ENCODE measurements at regions not wholly inside any gene's neighbourhood (a gene's known extent, or its start where the extent isn't known, plus 50 kb on each side); places are given as distances from the start of the nearest gene placed in this dataset.

DNA sequence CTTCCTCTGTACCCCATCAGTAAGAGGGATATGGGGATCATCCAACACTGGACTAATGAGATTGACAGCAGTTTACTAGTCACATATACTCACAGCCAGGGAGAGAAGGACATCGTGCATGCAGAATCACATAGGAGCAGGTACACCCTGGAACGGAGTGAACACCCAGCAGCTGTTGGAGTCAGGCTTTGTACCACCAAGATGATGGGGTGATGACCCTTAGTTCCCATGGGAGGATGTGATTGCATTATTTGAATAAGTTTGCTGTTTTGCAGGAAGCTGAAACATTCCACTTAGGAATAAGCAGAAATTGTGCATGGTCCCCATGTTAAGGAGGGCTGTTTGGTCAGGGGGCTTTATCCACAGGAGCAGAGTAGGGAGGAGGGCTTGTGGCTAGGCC lies 482.7 kb upstream of the PDZRN3 start:
- WGBS = 67% methylated on average over 2 of the region's 2 CpGs

DNA sequence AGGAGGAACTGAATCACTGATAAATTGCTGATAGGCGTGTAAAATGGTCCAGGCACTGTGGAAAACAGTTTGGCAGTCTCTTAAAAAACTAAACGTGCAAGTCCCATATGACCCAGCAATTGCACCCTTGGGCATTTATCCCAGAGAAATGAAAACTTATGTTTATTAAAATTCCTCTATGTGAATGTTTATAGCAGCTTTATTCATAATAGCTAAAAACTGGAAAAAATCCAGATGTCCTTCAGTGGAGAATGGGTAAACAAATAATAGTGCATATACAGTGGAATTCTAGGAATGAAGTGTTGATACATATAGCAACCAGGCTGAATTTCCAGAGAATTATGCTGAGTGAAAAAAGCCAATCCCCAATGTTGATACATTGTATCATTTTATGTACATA lies 482.2 kb upstream of the PDZRN3 start:
- Histone ChIP-seq H3K27me3 (no peaks in the 10 kb centered on the region), H3K9me3 (no peaks in the 10 kb centered on the region), H3K27ac (replicated peaks in 1 of 4) (no peak overlapping the region), H3K36me3 (no peaks in the 10 kb centered on the region), H3K4me1 (no peaks in the 10 kb centered on the region), H3K4me3 (no peak overlapping the region)
- no peak for DNase-seq (ENCODE audit: extremely low spot score)
- TF ChIP-seq POLR2A (IDR thresholded peaks at IDR 0.05; ENCODE audit: low read depth) = no peak
- TF ChIP-seq EP300 (IDR thresholded peaks at IDR 0.05) = no peak
- no peak for TF ChIP-seq POLR2AphosphoS5 (IDR thresholded peaks at IDR 0.05)
- TF ChIP-seq, protein P1, sequence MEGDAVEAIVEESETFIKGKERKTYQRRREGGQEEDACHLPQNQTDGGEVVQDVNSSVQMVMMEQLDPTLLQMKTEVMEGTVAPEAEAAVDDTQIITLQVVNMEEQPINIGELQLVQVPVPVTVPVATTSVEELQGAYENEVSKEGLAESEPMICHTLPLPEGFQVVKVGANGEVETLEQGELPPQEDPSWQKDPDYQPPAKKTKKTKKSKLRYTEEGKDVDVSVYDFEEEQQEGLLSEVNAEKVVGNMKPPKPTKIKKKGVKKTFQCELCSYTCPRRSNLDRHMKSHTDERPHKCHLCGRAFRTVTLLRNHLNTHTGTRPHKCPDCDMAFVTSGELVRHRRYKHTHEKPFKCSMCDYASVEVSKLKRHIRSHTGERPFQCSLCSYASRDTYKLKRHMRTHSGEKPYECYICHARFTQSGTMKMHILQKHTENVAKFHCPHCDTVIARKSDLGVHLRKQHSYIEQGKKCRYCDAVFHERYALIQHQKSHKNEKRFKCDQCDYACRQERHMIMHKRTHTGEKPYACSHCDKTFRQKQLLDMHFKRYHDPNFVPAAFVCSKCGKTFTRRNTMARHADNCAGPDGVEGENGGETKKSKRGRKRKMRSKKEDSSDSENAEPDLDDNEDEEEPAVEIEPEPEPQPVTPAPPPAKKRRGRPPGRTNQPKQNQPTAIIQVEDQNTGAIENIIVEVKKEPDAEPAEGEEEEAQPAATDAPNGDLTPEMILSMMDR (IDR thresholded peaks at IDR 0.05) = no peak
- 10% methylated on average over 2 of the region's 2 CpGs for WGBS
- intact Hi-C loops (cut with DNase I) = no loop called here

More for the DNA sequence above, 482.7 kb upstream of the PDZRN3 start:
- H3K27ac ChIP-seq (replicated peaks in 1 of 4) = no peak overlapping the region
- no peak for TF ChIP-seq POLR2AphosphoS5 (IDR thresholded peaks at IDR 0.05)
- no peak for TF ChIP-seq POLR2A (IDR thresholded peaks at IDR 0.05; ENCODE audit: low read depth)
- TF ChIP-seq, protein P1 (IDR thresholded peaks at IDR 0.05) = no peak
- TF ChIP-seq EP300 (IDR thresholded peaks at IDR 0.05) = no peak
- no peaks in the 10 kb centered on the region for H3K27me3 ChIP-seq
- no peaks in the 10 kb centered on the region for H3K36me3 ChIP-seq
- no peaks in the 10 kb centered on the region for H3K4me1 ChIP-seq
- no peak overlapping the region for H3K4me3 ChIP-seq
- no peaks in the 10 kb centered on the region for H3K9me3 ChIP-seq
- DNase-seq (ENCODE audit: extremely low spot score) = no peak
- intact Hi-C loops (cut with DNase I) = no loop called here

DNA sequence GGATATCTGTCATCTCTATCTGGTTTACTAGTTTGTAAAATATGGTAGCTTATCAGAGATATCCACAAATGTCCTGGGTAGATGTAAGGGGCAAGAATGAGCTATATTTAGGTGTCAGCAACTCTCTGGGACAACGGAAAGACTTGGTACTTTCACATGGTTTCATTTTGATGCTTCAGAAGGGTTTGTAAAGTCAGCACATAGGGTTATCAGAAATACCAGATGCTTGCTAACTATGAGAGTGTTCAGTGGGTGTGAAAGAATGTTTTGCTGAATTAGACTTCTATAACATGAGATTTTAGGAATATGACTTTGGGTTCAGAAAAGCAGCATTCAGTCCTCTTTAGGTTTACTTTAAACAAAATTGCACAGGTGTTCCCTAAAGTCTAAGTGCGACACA lies 466.5 kb upstream of the PDZRN3 start:
- TF ChIP-seq POLR2A (IDR thresholded peaks at IDR 0.05; ENCODE audit: low read depth) (no peak), POLR2AphosphoS5 (IDR thresholded peaks at IDR 0.05) (no peak), EP300 (IDR thresholded peaks at IDR 0.05) (no peak)
- TF ChIP-seq, protein P1 (IDR thresholded peaks at IDR 0.05) = no peak
- intact Hi-C loops (cut with DNase I) = no loop called here
- Histone ChIP-seq H3K4me1 (no peaks in the 10 kb centered on the region), H3K4me3 (no peak overlapping the region), H3K9me3 (no peaks in the 10 kb centered on the region), H3K27me3 (no peaks in the 10 kb centered on the region), H3K27ac (replicated peaks in 1 of 4) (no peak overlapping the region), H3K36me3 (no peaks in the 10 kb centered on the region)
- DNase-seq (ENCODE audit: extremely low spot score) = no peak
- WGBS = 43% methylated on average over 2 of the region's 2 CpGs

DNA sequence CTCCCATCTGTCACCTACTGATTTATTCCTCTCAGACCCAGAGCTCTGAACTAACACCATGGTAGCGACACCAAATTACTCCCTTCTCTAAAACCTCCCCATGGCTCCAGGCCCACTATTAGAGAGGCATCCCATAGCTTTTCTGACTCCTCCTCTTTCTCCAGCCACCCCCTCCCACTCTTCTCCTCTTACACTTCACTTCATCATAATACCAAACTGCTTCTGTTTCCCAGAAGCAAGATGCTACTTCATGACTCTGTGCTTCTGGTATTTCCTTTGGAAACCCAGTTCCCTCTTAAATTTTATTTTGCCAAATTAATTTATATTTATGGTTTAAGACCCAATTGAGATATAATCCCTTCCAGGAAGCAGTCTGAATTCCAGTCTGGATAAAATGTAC lies 465.1 kb upstream of the PDZRN3 start:
- no peak for DNase-seq (ENCODE audit: extremely low spot score)
- intact Hi-C loops (cut with DNase I) = no loop called here

DNA sequence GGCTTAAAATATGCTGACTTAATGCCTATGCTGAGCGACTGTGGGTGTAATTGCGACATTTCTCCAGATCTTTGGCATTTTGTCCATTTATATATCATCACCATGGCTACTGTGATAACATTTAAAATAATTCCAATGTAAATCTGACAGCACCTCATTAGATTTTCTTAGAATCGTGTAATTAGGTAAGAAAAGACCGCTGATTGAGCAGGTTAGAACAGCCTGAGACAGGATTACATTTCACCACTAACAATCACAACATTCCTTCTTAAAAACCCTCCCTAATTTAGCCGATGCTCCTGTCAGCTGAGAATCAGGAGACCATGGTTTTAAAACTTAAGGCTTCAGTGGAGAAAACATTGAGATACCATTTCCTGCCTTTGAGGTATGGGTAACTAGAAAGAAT lies 455.3 kb upstream of the PDZRN3 start:
- H3K27me3 ChIP-seq = no peaks in the 10 kb centered on the region
- H3K36me3 ChIP-seq = no peaks in the 10 kb centered on the region
- 44% methylated on average over 5 of the region's 5 CpGs for WGBS
- no peak for TF ChIP-seq EP300 (IDR thresholded peaks at IDR 0.05)
- intact Hi-C loops (cut with DNase I) = no loop called here
- H3K4me3 ChIP-seq = no peak overlapping the region
- no peak overlapping the region for H3K27ac ChIP-seq (replicated peaks in 1 of 4)
- no peaks in the 10 kb centered on the region for H3K4me1 ChIP-seq
- no peaks in the 10 kb centered on the region for H3K9me3 ChIP-seq
- DNase-seq (ENCODE audit: extremely low spot score) = no peak

More for the DNA sequence above, 465.1 kb upstream of the PDZRN3 start:
- no peak overlapping the region for H3K27ac ChIP-seq (replicated peaks in 1 of 4)
- TF ChIP-seq POLR2A (IDR thresholded peaks at IDR 0.05; ENCODE audit: low read depth) (no peak), EP300 (IDR thresholded peaks at IDR 0.05) (no peak), POLR2AphosphoS5 (IDR thresholded peaks at IDR 0.05) (no peak)
- TF ChIP-seq, protein P1 (IDR thresholded peaks at IDR 0.05) = no peak
- no peaks in the 10 kb centered on the region for H3K4me1 ChIP-seq
- WGBS = 84% methylated on average over 1 of the region's 1 CpG
- H3K9me3 ChIP-seq = no peaks in the 10 kb centered on the region
- H3K4me3 ChIP-seq = no peak overlapping the region
- no peaks in the 10 kb centered on the region for H3K27me3 ChIP-seq
- H3K36me3 ChIP-seq = no peaks in the 10 kb centered on the region
